Loucy (cell line): ENCODE measurements at regions not wholly inside any gene's neighbourhood (a gene's known extent, or its start where the extent isn't known, plus 50 kb on each side); places are given as distances from the start of the nearest gene placed in this dataset.

ENCODE experiments used
- EZH2phosphoT487 ChIP-seq: fragments of 200-600 bp; IDR thresholded peaks from 2 replicates; pipeline ENCODE4 v1.6.1; 2018; ENCODE audit warnings: antibody characterized with exemption, mild to moderate bottlenecking, moderate library complexity, borderline replicate concordance
- TF ChIP-seq, protein P1 (sequence below): fragments of 200-600 bp; sonication (generic); conservative IDR thresholded peaks from 2 replicates; pipeline ENCODE4 v1.5.1; 2014; ENCODE audit warnings: mild to moderate bottlenecking, antibody characterized with exemption, low read length

DNA sequence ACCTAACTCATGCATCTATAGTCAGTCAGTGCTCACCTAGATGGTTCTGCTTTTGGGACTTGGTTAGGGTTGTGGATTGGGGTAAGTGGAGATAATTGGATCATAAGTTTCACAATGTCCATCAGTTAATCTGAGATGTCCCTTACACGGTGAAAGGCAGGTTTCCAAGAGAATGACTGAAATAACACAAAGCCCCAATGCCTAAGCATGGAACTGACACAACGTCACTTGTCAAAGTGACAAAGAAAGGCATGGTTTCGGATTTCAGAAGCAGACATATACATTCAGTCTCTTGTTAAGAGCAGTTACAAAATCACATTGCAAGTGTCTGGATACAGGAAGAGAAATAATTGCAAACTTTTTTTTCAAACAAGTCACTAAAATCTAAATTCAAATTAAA lies 1456.9 kb downstream of the TECRL start:
- TF ChIP-seq, protein P1, sequence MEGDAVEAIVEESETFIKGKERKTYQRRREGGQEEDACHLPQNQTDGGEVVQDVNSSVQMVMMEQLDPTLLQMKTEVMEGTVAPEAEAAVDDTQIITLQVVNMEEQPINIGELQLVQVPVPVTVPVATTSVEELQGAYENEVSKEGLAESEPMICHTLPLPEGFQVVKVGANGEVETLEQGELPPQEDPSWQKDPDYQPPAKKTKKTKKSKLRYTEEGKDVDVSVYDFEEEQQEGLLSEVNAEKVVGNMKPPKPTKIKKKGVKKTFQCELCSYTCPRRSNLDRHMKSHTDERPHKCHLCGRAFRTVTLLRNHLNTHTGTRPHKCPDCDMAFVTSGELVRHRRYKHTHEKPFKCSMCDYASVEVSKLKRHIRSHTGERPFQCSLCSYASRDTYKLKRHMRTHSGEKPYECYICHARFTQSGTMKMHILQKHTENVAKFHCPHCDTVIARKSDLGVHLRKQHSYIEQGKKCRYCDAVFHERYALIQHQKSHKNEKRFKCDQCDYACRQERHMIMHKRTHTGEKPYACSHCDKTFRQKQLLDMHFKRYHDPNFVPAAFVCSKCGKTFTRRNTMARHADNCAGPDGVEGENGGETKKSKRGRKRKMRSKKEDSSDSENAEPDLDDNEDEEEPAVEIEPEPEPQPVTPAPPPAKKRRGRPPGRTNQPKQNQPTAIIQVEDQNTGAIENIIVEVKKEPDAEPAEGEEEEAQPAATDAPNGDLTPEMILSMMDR, result no peak
- TF ChIP-seq EZH2phosphoT487, result no peak
